SHP77 treated with DMSO at 0.1 percent for 48 hours (cell line): ENCODE measurements at regions not wholly inside any gene's neighbourhood (a gene's known extent, or its start where the extent isn't known, plus 50 kb on each side); places are given as distances from the start of the nearest gene placed in this dataset.
A peak's percentile ranks its signal among the peaks of the same experiment; 100 is the strongest.

Experiments used
- DNase-seq: peaks from one replicate; lab custom pipeline; 2025; lab: John Stamatoyannopoulos, UW

DNA sequence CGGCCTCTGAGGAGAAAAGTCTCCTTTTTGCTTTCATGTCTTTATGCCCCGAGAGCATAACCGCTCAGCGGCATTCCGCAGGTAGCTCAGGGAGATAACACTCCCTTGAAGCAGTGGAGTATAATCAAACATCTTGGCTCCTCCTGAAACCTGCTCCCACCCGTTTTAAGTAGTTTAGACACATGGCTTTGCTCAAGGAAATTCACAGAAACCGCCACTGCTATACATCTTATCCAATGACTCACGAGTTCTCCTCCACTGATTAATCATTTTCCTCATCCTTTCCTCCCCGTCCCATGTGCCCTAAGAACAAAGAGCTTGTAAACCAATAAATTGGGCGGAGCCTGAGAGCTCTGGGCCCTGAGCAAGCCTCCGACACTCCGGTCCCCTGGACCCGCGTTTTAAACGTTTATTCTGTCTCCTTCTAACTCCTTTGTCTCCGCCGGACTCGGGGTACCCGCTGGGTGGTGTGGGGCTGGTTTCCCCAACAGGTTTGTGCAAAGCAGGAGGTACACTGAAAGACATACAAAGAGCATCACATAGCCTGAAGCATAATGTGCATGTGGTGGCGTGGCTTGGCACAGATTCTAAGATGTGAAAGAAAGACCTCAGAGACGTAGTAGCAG is 401.2 kb downstream of the TLL1 start:
- DNase-seq: no peak

DNA sequence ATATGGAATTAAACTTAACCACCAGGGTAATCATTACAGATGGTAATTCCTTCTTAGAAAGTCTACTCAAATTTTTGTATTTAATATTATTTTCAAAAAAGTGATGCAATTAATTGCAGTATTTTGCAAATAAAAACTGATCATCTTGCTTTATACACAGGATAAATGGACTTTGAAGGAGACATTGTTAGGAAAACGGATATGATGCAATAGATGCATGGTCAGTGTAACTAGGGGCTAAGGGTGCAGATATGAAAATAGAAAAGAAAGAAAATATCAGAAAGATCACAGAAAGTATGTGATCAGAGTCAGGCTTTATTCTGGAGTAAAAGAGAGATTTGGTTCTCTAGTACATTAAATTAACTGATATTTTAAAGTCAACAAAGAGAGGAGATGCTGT is 401.7 kb downstream of the TLL1 start:
- no peak for DNase-seq

GRCh38 chr4:166277401-166277800 is 404.4 kb downstream of the TLL1 start:
- no peak for DNase-seq

DNA sequence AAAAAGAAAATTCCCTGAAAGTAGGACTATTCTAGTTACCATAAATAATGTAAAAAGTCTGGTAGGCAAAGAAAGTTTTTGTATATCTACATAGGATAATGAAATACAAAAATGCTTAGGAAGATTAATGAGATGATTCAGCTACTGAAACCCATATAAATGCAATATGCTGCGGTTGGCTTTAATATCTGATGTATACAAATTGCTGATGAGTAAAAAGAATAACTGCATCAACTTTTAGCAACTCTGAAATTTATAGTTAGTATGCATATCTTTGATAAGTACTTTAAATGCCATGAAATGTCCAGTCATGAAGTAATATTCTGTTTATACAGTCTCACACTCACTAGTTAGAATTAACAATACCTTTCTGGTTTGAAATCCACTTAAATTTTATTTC is 404.8 kb downstream of the TLL1 start:
- DNase-seq: no peak

DNA sequence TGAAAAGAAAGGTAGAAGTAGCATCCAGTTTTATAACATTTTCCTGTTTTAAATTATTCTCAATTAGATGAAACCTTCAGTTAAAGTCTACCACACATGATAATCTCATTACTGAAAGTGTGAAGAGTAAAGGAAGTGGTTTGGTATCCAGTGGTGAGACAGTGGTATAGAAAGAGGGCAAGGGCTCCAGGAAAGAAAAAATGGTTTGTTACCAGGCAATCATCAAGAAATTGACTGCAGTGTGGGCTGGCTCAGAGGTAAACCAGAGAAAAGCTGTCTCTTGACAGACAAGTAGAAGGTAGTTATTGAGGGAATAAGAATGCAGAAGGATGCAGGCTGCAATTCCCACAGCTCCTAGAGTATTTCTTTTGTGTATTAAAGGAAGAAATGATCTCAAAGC is 406.2 kb downstream of the TLL1 start:
- DNase-seq: no peak

DNA sequence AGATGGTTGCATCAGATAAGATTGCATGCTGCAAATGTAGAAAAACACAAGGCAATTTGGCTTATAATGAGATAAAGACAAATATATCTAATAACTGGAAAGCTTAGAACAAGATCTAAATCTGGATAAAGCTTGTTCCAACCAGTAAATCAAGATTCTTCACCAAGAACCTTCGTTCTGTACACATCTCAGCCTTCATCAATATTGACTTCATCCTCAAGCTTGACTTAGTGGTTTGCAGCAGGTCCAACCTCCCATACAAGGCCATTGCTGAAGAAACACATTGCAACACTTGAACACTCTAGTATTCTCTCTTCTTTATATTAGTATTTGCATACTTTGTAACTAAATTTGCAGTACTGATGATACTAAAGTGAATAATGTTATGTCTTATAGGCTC is 407.6 kb downstream of the TLL1 start:
- DNase-seq: no peak

GRCh38 chr4:166282081-166282770 is 409.2 kb downstream of the TLL1 start:
- no peak for DNase-seq

DNA sequence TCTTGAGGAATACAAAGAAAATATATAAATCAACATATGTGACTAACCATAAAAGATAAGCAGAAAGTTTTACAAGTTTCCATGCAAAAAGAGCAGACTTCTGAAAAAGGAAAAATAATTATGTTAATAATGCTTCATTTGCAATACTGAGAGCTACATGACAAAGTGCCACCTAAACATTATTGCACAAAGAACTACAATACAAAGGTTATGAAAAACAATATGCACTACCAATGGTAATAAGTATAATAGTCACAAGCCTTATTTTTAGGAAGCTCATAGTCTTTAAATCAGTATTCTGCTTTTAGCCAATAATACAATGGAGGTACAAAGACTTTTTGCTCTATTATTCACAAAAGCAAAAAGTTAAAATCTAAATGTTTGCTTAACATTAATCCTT is 411.2 kb downstream of the TLL1 start:
- no peak for DNase-seq

DNA sequence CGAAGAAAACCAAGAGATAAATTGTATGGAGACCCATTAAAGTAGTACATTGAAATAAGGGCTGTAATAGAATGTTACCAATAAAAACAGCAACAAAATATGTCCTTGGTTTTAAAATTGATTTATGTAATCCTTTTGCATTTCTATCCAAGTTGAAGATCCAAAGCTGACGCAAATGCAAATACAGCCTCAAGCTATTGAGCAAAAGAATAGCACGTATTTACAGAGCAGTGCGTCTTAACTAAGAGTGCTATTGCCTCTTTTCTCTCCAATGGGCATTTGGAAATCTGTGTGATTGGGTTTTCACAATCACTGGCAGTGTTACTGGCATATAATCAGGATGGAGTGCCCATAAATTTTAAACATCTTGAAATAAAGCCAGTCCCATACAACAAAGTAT is 417.4 kb downstream of the TLL1 start:
- DNase-seq: no peak

DNA sequence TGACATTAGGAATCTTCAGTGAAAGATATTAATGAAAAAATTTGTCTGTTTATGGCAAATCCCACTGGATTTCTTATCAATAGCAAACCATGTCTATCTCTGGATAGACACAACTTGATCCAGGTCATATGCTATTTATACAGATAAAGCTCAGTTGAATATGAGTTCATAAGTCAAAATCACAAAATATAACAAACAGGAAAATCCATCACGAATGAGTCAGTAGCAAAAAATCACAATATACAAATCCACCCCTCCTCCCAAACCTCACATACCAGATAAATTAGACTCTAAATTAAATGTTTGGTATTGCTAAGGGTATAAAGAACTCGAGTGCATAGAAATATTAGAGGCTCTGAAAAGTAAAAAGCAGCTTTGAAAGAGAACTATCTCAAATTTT is 420.5 kb downstream of the TLL1 start:
- no peak for DNase-seq

GRCh38 chr4:166301266-166301665 is 428.2 kb downstream of the TLL1 start:
- no peak for DNase-seq

GRCh38 chr4:166308647-166309046 is 435.6 kb downstream of the TLL1 start:
- no peak for DNase-seq

DNA sequence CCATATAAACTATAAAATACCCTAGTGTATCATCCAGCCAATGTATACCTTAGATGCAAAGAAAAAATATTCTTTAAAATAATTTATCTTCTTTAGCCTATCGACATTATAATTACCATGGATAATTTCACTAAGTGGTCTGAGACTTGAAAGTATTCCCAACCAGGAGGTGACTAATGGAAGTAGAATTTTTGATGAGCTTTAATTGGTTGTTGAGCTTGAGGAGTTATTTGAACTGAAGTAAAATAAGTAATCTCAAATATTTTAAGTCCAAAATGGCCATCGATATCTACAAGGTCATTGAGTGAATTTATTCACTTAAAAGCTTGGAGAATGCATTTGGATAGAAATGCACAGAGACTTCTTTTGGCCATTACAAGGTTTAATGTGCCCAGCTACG is 436.2 kb downstream of the TLL1 start:
- DNase-seq: no peak

- DNase-seq: no peak
These were observed 438.1 kb downstream of the TLL1 start for GRCh38 chr4:166311169-166311568.

DNA sequence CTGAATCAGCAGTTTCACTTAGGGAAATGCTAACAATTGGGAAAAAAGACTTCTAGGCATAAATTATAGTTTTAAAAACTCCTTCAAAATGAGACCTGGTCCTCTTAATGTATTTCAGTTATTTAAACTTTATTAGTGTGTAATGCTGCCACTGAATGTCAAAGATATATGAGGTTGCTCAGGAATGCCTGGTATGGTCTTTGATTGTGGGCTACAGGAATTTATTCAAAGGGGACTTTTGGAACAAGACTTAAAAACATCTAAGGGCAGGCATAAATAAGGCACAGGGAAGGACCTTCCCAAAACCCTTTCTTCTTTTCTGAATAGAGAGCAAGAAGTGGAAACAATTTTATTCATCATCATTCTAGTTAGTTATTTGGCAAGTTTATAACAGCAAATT is 439.1 kb downstream of the TLL1 start:
- DNase-seq: no peak

- no peak for DNase-seq
These were observed 441.9 kb downstream of the TLL1 start for GRCh38 chr4:166314902-166315301.

- no peak for DNase-seq
These were observed 442.9 kb downstream of the TLL1 start for GRCh38 chr4:166315721-166316467.

DNA sequence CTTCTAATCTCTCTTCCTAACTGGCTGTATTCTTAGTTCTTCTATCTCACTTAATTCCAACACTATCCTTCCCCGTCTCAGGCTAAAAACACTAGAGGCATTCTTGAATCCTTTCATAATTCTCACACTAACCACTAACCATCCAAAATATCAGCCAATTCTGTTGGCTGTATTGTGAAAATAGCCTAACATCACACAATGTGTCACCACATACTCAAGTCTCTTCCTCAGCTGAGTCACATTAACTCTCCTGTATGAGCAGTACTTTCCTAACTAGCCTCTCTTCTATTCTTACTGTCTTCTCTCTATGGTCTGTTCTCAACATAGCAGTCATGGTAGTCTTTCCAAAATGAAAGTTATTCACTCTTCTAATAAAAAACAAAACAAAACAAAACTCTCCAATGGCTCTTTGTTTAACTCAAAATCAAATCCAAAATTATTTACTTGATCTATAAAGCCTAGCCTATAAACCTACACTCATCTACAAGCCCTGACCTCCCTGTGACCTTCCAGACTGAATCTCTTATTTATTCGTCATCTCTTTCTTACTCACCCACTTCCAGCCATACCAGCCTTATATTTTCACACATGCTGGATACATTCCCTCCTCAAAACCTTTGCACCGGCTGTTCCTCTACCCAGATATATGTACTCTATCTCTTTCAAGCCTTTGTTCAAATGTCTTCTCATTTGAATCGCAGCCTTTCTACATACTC is 445.9 kb downstream of the TLL1 start:
- no peak for DNase-seq

- no peak for DNase-seq
These were observed 450.2 kb downstream of the TLL1 start for GRCh38 chr4:166323250-166323649.

DNA sequence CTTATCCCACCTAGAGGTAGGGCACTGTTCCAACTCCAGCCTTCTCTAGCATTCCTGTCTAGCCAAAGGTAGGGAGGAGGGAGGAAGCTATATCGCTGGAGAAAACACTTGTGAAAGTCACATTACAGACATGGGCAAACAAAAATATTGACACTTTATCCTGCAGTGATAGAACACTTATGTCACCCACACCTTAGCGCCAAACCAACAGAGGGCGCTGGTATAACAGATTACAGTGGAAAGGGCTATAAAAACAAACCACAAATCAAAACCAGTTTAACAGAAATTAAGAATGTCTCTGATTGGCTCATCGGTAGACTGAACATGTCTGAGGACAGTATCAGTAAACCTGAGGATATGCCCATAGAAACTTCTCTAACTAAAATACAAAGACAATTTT is 451.3 kb downstream of the TLL1 start:
- DNase-seq: peak; percentile 39

- DNase-seq: no peak
These were observed 462.4 kb downstream of the TLL1 start for GRCh38 chr4:166335256-166335938.

GRCh38 chr4:166341992-166342391 is 469.0 kb downstream of the TLL1 start:
- no peak for DNase-seq
